ENCODE measurements at regions not wholly inside any gene's neighbourhood (a gene's known extent, or its start where the extent isn't known, plus 50 kb on each side); places are given as distances from the start of the nearest gene placed in this dataset.

GRCh38 chr2:8452979-8453903, 228.6 kb upstream of the ID2 start:
- no peak for DNase-seq

- no peak for DNase-seq
These were observed 228.0 kb upstream of the ID2 start for GRCh38 chr2:8453904-8454302.

- DNase-seq: no peak
These were observed 227.1 kb upstream of the ID2 start for GRCh38 chr2:8454797-8455196.

- DNase-seq: no peak
These were observed 226.4 kb upstream of the ID2 start for GRCh38 chr2:8455236-8456150.

GRCh38 chr2:8456151-8457091, 225.4 kb upstream of the ID2 start:
- DNase-seq: no peak

GRCh38 chr2:8457092-8457481, 224.8 kb upstream of the ID2 start:
- no peak for DNase-seq

GRCh38 chr2:8457699-8458502, 224.0 kb upstream of the ID2 start:
- DNase-seq: no peak

GRCh38 chr2:8458503-8459459, 223.1 kb upstream of the ID2 start:
- no peak for DNase-seq

GRCh38 chr2:8459474-8459873, 222.4 kb upstream of the ID2 start:
- no peak for DNase-seq

- DNase-seq: no peak
These were observed 220.5 kb upstream of the ID2 start for GRCh38 chr2:8461341-8461740.

- DNase-seq: no peak
These were observed 219.6 kb upstream of the ID2 start for GRCh38 chr2:8462280-8462679.

GRCh38 chr2:8462899-8463648, 218.8 kb upstream of the ID2 start:
- no peak for DNase-seq

GRCh38 chr2:8465560-8465959, 216.3 kb upstream of the ID2 start:
- DNase-seq: no peak

GRCh38 chr2:8469709-8470493, 212.0 kb upstream of the ID2 start:
- DNase-seq: no peak

GRCh38 chr2:8472545-8473323, 209.1 kb upstream of the ID2 start:
- DNase-seq: no peak

- peak; percentile 38 for DNase-seq
These were observed 206.4 kb upstream of the ID2 start for GRCh38 chr2:8475349-8476031.

Measured in NCI-H1105 (cell line).